GM23338 (cell line): ENCODE measurements at regions not wholly inside any gene's neighbourhood (a gene's known extent, or its start where the extent isn't known, plus 50 kb on each side); places are given as distances from the start of the nearest gene placed in this dataset.
A peak's percentile ranks its signal among the peaks of the same experiment; 100 is the strongest.

Source experiments
- ATAC-seq: fragments of 200-7000 bp; cut with Tn5 transposase; 3 replicates; pipeline ENCODE4 v1.9.1; 2020
- DNase-seq: peaks from one replicate; pipeline ENCODE4 v3.0.0-alpha.2; 2015; ENCODE audit warnings: low spot score
- H2AFZ ChIP-seq: fragments of 200-600 bp; sonication (generic); 2 replicates; pipeline ENCODE4 v1.8.0; 2016; ENCODE audit warnings: antibody characterized with exemption, mild to moderate bottlenecking, moderate library complexity
- H3F3A ChIP-seq: fragments of 200-600 bp; sonication (generic); replicated peaks from 2 replicates; pipeline ENCODE4 v1.8.0; 2017; ENCODE audit warnings: antibody characterized with exemption, mixed run types, low read depth
- H3K27ac ChIP-seq: fragments of 200-600 bp; sonication (generic); 2 replicates; pipeline ENCODE4 v1.6.1; 2016; ENCODE audit warnings: low read depth
- H3K27me3 ChIP-seq: fragments of 200-600 bp; sonication (generic); 2 replicates; pipeline ENCODE4 v1.8.0; 2016; ENCODE audit warnings: mild to moderate bottlenecking, mixed run types, moderate library complexity; ENCODE audit not compliant: insufficient read depth
- H3K36me3 ChIP-seq: fragments of 200-600 bp; sonication (generic); 2 replicates; pipeline ENCODE4 v1.8.0; 2016; ENCODE audit warnings: mild to moderate bottlenecking; ENCODE audit not compliant: insufficient read depth
- H3K4me1 ChIP-seq: fragments of 200-600 bp; sonication (generic); 2 replicates; pipeline ENCODE4 v1.8.0; 2016; ENCODE audit warnings: mild to moderate bottlenecking, moderate library complexity; ENCODE audit not compliant: insufficient read depth
- H3K4me2 ChIP-seq: fragments of 200-600 bp; sonication (generic); 2 replicates; pipeline ENCODE4 v1.7.1; 2017; ENCODE audit warnings: mixed run types
- H3K4me3 ChIP-seq: fragments of 200-600 bp; sonication (generic); 2 replicates; pipeline ENCODE4 v1.6.1; 2016; ENCODE audit warnings: mixed run types
- H3K79me2 ChIP-seq: fragments of 200-600 bp; sonication (generic); replicated peaks from 2 replicates; pipeline ENCODE4 v1.8.0; 2017; ENCODE audit warnings: mild to moderate bottlenecking; ENCODE audit not compliant: insufficient read depth
- H3K9me2 ChIP-seq: fragments of 200-600 bp; sonication (generic); 2 replicates; pipeline ENCODE4 v1.8.0; 2017; ENCODE audit not compliant: insufficient read depth
- H4K20me1 ChIP-seq: fragments of 200-600 bp; sonication (generic); replicated peaks from 2 replicates; pipeline ENCODE4 v1.8.0; 2017; ENCODE audit warnings: mild to moderate bottlenecking; ENCODE audit not compliant: insufficient read depth
- H3K27ac Mint-ChIP-seq: 2 replicates; pipeline ENCODE4 v1.8.0; 2020; ENCODE audit warnings: inconsistent platforms, mild to moderate bottlenecking, moderate library complexity, mixed read lengths
- H3K27me3 Mint-ChIP-seq: 3 replicates; pipeline ENCODE4 v1.8.0; 2022; ENCODE audit warnings: low read depth, mild to moderate bottlenecking, moderate library complexity, mixed read lengths, inconsistent platforms; ENCODE audit not compliant: insufficient read depth, poor library complexity
- H3K36me3 Mint-ChIP-seq: 3 replicates; pipeline ENCODE4 v1.8.0; 2021; ENCODE audit warnings: low read depth, mild to moderate bottlenecking, inconsistent platforms, moderate library complexity, mixed read lengths
- H3K4me1 Mint-ChIP-seq: 3 replicates; pipeline ENCODE4 v1.8.0; 2020; ENCODE audit warnings: mild to moderate bottlenecking, inconsistent platforms, mixed read lengths
- H3K4me3 Mint-ChIP-seq: 3 replicates; pipeline ENCODE4 v1.8.0; 2021; ENCODE audit warnings: moderate library complexity, mild to moderate bottlenecking, inconsistent platforms, mixed read lengths
- H3K9me3 Mint-ChIP-seq: 3 replicates; pipeline ENCODE4 v1.8.0; 2020; ENCODE audit warnings: moderate library complexity, mild to moderate bottlenecking, inconsistent platforms, mixed read lengths
- CTCF ChIP-seq, 2 experiments: fragments of 200-600 bp in 1 of 2; sonication (generic) in 1 of 2; conservative IDR thresholded peaks; 2 replicates each; pipeline versions ENCODE4 v1.5.1 to v1.6.1; 2016 to 2017; ENCODE audit warnings: antibody characterized with exemption in 2 of 2, low read depth in 2 of 2, mild to moderate bottlenecking in 2 of 2, moderate library complexity in 1 of 2
- ETS1 ChIP-seq: IDR thresholded peaks from 2 replicates; pipeline ENCODE4 v1.6.1; 2016; ENCODE audit warnings: antibody characterized with exemption
- EZH2 ChIP-seq: fragments of 200-600 bp; sonication (generic); IDR thresholded peaks from one replicate; pipeline ENCODE4 v1.8.0; 2017; ENCODE audit warnings: antibody characterized with exemption, mild to moderate bottlenecking, low read depth; ENCODE audit not compliant: unreplicated experiment
- EZH2phosphoT487 ChIP-seq: fragments of 200-600 bp; sonication (generic); IDR thresholded peaks from one replicate; pipeline ENCODE4 v1.8.1; 2018; ENCODE audit warnings: antibody characterized with exemption; ENCODE audit not compliant: unreplicated experiment
- JUNB ChIP-seq: IDR thresholded peaks from one replicate; pipeline ENCODE4 v1.6.1; 2016; ENCODE audit warnings: antibody characterized with exemption; ENCODE audit not compliant: unreplicated experiment
- NANOG ChIP-seq: IDR thresholded peaks from 2 replicates; pipeline ENCODE4 v1.6.1; 2016; ENCODE audit warnings: antibody characterized with exemption, borderline replicate concordance
- POLR2AphosphoS5 ChIP-seq: IDR thresholded peaks from 2 replicates; pipeline ENCODE4 v1.6.1; 2016; ENCODE audit warnings: antibody characterized with exemption, low read depth
- STAT1 ChIP-seq: IDR thresholded peaks from one replicate; pipeline ENCODE4 v1.6.1; 2016; ENCODE audit warnings: antibody characterized with exemption; ENCODE audit not compliant: unreplicated experiment
- ZNF331 ChIP-seq: fragments of 250-450 bp; sonication (Bioruptor Pico); IDR thresholded peaks from 2 replicates; pipeline ENCODE4 v1.5.0; 2020; ENCODE audit warnings: low read depth, mild to moderate bottlenecking, moderate library complexity
- ZNF462 ChIP-seq: fragments of 250-450 bp; sonication (Bioruptor Pico); IDR thresholded peaks from 2 replicates; pipeline ENCODE4 v1.5.0; 2020; ENCODE audit warnings: mild to moderate bottlenecking, moderate library complexity

DNA sequence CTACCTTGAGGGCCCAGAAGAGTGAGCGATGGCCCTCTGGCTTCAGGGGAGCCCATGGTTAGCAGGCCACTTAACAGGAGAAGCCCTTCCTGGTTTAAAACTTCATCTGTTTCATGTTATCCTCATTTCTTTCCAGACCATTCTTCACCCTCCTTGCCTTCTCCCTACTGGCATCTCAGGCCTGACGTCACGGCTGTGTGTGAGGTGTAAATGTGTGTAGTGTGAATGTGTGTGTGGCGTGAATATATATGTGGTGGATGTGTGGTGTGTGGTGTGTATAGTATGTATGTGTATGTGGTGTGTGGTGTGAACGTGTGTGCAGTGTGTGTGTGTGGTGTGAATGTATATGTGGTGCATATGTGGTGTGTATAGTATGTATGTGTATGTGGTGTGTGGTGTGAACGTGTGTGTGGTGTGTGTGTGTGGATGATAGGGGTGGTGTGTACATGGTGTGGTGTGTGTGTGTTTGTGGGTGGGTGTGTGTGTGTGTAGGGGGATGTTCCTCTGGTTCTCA is 88.5 kb downstream of the SOD2 start:
- H4K20me1 ChIP-seq = no peaks in the 10 kb centered on the region
- no peak for TF ChIP-seq STAT1
- peaks cover 10% of the 10 kb centered on the region for H3K4me1 ChIP-seq
- Mint-ChIP-seq H3K36me3 (no peaks in the 10 kb centered on the region), H3K4me3 (no peak overlapping the region), H3K9me3 (no peaks in the 10 kb centered on the region), H3K4me1 (peaks cover 7% of the 10 kb centered on the region), H3K27me3 (peaks cover 2% of the 10 kb centered on the region), H3K27ac (no peak overlapping the region)
- DNase-seq = no peak
- H3F3A ChIP-seq = no peaks in the 10 kb centered on the region
- no peaks in the 10 kb centered on the region for H3K27me3 ChIP-seq
- no peak overlapping the region for H2AFZ ChIP-seq
- H3K4me3 ChIP-seq = no peak overlapping the region
- no peak overlapping the region for H3K27ac ChIP-seq
- H3K9me2 ChIP-seq = no peaks in the 10 kb centered on the region
- no peaks in the 10 kb centered on the region for H3K36me3 ChIP-seq
- H3K79me2 ChIP-seq = no peaks in the 10 kb centered on the region
- no peak overlapping the region for H3K4me2 ChIP-seq
- no peak for ATAC-seq

- Histone ChIP-seq H3K4me3 (no peak overlapping the region), H3K4me2 (no peak overlapping the region), H3K27me3 (no peaks in the 10 kb centered on the region), H4K20me1 (no peaks in the 10 kb centered on the region), H2AFZ (peak overlapping the region; percentile 56; the same call in 1 of the 2 replicates), H3F3A (no peaks in the 10 kb centered on the region), H3K79me2 (no peaks in the 10 kb centered on the region), H3K9me2 (no peaks in the 10 kb centered on the region), H3K36me3 (no peaks in the 10 kb centered on the region), H3K4me1 (peaks cover 10% of the 10 kb centered on the region), H3K27ac (no peak overlapping the region)
- Mint-ChIP-seq H3K27me3 (peaks cover 2% of the 10 kb centered on the region), H3K36me3 (no peaks in the 10 kb centered on the region), H3K27ac (no peak overlapping the region), H3K9me3 (no peaks in the 10 kb centered on the region), H3K4me3 (no peak overlapping the region), H3K4me1 (peaks cover 7% of the 10 kb centered on the region)
- DNase-seq (no peak), ATAC-seq (no peak; the same call in 2 of the 3 replicates)
- TF ChIP-seq CTCF (conservative IDR thresholded peaks at IDR 0.05; ENCODE audit: low read depth in 2 of 2) (no peak), ZNF331 (CRISPR knock-in tag) (no peak), STAT1 (no peak), ZNF462 (CRISPR knock-in tag) (no peak), EZH2 (no peak), JUNB (no peak), EZH2phosphoT487 (no peak), POLR2AphosphoS5 (no peak), ETS1 (no peak), NANOG (no peak)
Measured at GRCh38 chr6:159602431-159603041, 90.5 kb downstream of the SOD2 start.
